Lung (tissue), 11 donors: ENCODE measurements at regions not wholly inside any gene's neighbourhood (a gene's known extent, or its start where the extent isn't known, plus 50 kb on each side); places are given as distances from the start of the nearest gene placed in this dataset.

Source experiments
- ATAC-seq: fragments of 200-7000 bp; cut with Tn5 transposase; one replicate; pipeline ENCODE4 v1.9.1; 2020; ENCODE audit warnings: moderate number of reproducible peaks; ENCODE audit not compliant: insufficient read depth, low FRiP score
- DNase-seq, 3 donors: peaks; one replicate each; pipeline ENCODE4 v3.0.0-alpha.2; 2013 to 2017
- H3K27ac ChIP-seq, 2 donors: one replicate each; pipeline ENCODE4 v1.5.1; 2013; ENCODE audit warnings: mild to moderate bottlenecking in 2 of 2, moderate library complexity in 2 of 2, control low read depth in 1 of 2, inconsistent platforms in 1 of 2, low read depth in 1 of 2, low read length in 1 of 2
- H3K27me3 ChIP-seq, 3 donors: one replicate each; pipeline ENCODE4 v1.5.1; 2013; ENCODE audit warnings: low read length in 2 of 3; ENCODE audit not compliant: control insufficient read depth in 3 of 3, insufficient read depth in 3 of 3
- H3K36me3 ChIP-seq, 4 donors: one replicate each; pipeline ENCODE4 v1.5.1; 2013; ENCODE audit warnings: low read length in 4 of 4, mild to moderate bottlenecking in 1 of 4, moderate library complexity in 1 of 4; ENCODE audit not compliant: control insufficient read depth in 4 of 4, insufficient read depth in 4 of 4
- H3K4me1 ChIP-seq, 5 donors: one replicate each; pipeline ENCODE4 v1.5.1; 2013; ENCODE audit warnings: low read length in 5 of 5, mild to moderate bottlenecking in 2 of 5, moderate library complexity in 1 of 5; ENCODE audit not compliant: control insufficient read depth in 5 of 5, insufficient read depth in 5 of 5
- H3K4me3 ChIP-seq: one replicate; pipeline ENCODE4 v1.5.1; 2013; ENCODE audit warnings: mild to moderate bottlenecking, control low read depth, moderate library complexity
- H3K9ac ChIP-seq, 2 donors: one replicate each; pipeline ENCODE4 v1.5.1; 2013; ENCODE audit warnings: low read length in 2 of 2, control low read depth in 1 of 2; ENCODE audit not compliant: insufficient read depth in 1 of 2
- H3K9me3 ChIP-seq, 4 donors: one replicate each; pipeline ENCODE4 v1.5.1; 2013; ENCODE audit warnings: low read length in 3 of 4, mild to moderate bottlenecking in 1 of 4, moderate library complexity in 1 of 4; ENCODE audit not compliant: control insufficient read depth in 4 of 4, insufficient read depth in 3 of 4
- CTCF ChIP-seq: IDR thresholded peaks from 2 replicates; pipeline ENCODE4 v1.5.1; 2012; ENCODE audit warnings: mild to moderate bottlenecking; ENCODE audit errors: control extremely low read depth, extremely low read depth
- WGBS, 2 donors: extraction: QIAGEN DNeasy Blood & Tissue Kit; methylation state at CpG; one replicate each; pipeline ENCODE4 v1.1.7; 2013; 5-methylcytosine and 5-hydroxymethylcytosine counted together
- donor health status: control.
- donor health status: control.
- donor health status: Bipolar disorder and iron deficiency.
- donor health status: healthy.
- donor health status: DM: yes; HTN: yes; CAD: no.

DNA sequence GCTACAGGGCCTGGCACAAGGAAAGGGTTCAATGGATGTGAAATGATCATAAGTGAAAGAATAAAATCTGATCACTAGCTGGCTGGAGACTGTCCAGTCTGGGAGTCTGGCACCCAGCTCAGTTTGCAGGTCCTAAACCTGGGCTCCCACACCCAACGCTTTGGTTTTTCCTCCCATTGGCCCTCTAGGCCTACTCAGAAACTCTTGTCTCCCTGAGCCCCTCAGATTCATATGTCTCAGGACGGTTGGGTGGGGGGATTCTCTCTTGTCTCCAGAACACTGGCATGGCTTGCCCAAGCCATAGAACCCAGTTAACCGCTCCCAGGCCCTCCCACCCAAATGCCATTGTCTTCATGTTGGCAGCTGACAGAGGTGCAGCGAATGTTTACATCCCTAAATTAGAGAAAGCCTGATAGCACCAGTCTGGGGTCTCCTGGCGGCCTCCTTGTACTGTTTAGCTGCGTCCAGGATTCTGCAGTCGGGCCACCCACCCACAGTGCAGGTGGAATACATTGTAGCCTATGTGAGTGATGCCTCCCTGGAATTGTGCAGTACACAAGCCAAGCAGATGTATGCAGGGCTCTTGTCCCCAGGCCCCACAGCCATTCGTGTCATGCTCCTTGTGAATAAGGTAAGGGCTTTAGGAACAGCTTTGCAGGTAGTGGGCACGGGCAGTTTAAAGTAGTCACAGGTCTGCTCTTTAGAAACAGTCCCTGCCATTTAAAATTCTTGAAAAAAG lies 266.3 kb downstream of the XXYLT1 start:
- H3K4me3 ChIP-seq: no peak overlapping the region
- 87 to 90% methylated on average over 9 of the region's 9 CpGs for WGBS, 2 donors
- ATAC-seq (no peak), DNase-seq (no peak)
- TF ChIP-seq CTCF: no peak
- peaks cover 0 to 33% (median 9%) of the 10 kb centered on the region in 5 donors for H3K4me1 ChIP-seq
- no peaks in the 10 kb centered on the region for H3K36me3 ChIP-seq
- no peak overlapping the region for H3K9ac ChIP-seq
- H3K9me3 ChIP-seq: no peaks in the 10 kb centered on the region
- H3K27me3 ChIP-seq: no peaks in the 10 kb centered on the region
- H3K27ac ChIP-seq: no peak overlapping the region

- H3K4me1 ChIP-seq: peaks cover 0 to 33% (median 9%) of the 10 kb centered on the region in 5 donors
- no peak for DNase-seq
- ATAC-seq: no peak
- no peaks in the 10 kb centered on the region for H3K36me3 ChIP-seq
- H3K9me3 ChIP-seq: no peaks in the 10 kb centered on the region
- TF ChIP-seq CTCF: no peak
- no peak overlapping the region for H3K4me3 ChIP-seq
- no peak overlapping the region for H3K9ac ChIP-seq
- H3K27ac ChIP-seq: no peak overlapping the region
- 92 to 94% methylated on average over 7 of the region's 7 CpGs for WGBS, 2 donors
- H3K27me3 ChIP-seq: no peaks in the 10 kb centered on the region
These were observed 265.7 kb downstream of the XXYLT1 start for GRCh38 chr3:195005251-195005620.

GRCh38 chr3:195005759-195006510 lies 265.0 kb downstream of the XXYLT1 start:
- WGBS, 2 donors: 83 to 94% methylated on average over 15 to 18 of the region's 18 CpGs
- no peak overlapping the region for H3K4me3 ChIP-seq
- no peak for DNase-seq
- no peak overlapping the region for H3K27ac ChIP-seq
- peaks cover 0 to 33% (median 9%) of the 10 kb centered on the region in 5 donors for H3K4me1 ChIP-seq
- H3K36me3 ChIP-seq: no peaks in the 10 kb centered on the region
- ATAC-seq: no peak
- no peak for TF ChIP-seq CTCF
- H3K27me3 ChIP-seq: no peaks in the 10 kb centered on the region
- no peaks in the 10 kb centered on the region for H3K9me3 ChIP-seq
- H3K9ac ChIP-seq: no peak overlapping the region
